Middle frontal gyrus (tissue), 1 donor: ENCODE measurements at regions not wholly inside any gene's neighbourhood (a gene's known extent, or its start where the extent isn't known, plus 50 kb on each side); places are given as distances from the start of the nearest gene placed in this dataset.
"Not testable (repeated sequence)": the region's sequence is repeated elsewhere in the genome, so short reads cannot be mapped to it uniquely, and the experiment has no call there.

Experiments
- DNase-seq: peaks from one replicate; pipeline ENCODE4 v3.0.0-alpha.2; 2015; ENCODE audit warnings: low spot score; ENCODE audit errors: extremely low spot score

GRCh38 chr12:93978553-93978952 is 169.8 kb upstream of the PLXNC1 start:
- no peak for DNase-seq

GRCh38 chr12:93979189-93979588 is 169.2 kb upstream of the PLXNC1 start:
- no peak for DNase-seq

- peak; percentile 41 for DNase-seq
Measured at GRCh38 chr12:93980711-93981110, 167.7 kb upstream of the PLXNC1 start.

GRCh38 chr12:93981411-93981810 is 167.0 kb upstream of the PLXNC1 start:
- DNase-seq: no peak

- peak; percentile 36 for DNase-seq
Measured at GRCh38 chr12:93982771-93983315, 165.5 kb upstream of the PLXNC1 start.

GRCh38 chr12:93984005-93984404 is 164.4 kb upstream of the PLXNC1 start:
- DNase-seq: no peak

- no peak for DNase-seq
Measured at GRCh38 chr12:93989949-93990348, 158.4 kb upstream of the PLXNC1 start.

- DNase-seq: peak; percentile 53
Measured at GRCh38 chr12:93990832-93991803, 157.3 kb upstream of the PLXNC1 start.

GRCh38 chr12:93991829-93992461 is 156.4 kb upstream of the PLXNC1 start:
- DNase-seq: peak; percentile 66

- DNase-seq: no peak
Measured at GRCh38 chr12:93994721-93995120, 153.7 kb upstream of the PLXNC1 start.

GRCh38 chr12:93996321-93996720 is 152.1 kb upstream of the PLXNC1 start:
- no peak for DNase-seq

GRCh38 chr12:94001691-94002090 is 146.7 kb upstream of the PLXNC1 start:
- no peak for DNase-seq

- DNase-seq: not testable (repeated sequence)
Measured at GRCh38 chr12:94002925-94003324, 145.5 kb upstream of the PLXNC1 start.

GRCh38 chr12:94007833-94008232 is 140.5 kb upstream of the PLXNC1 start:
- DNase-seq: not testable (repeated sequence)

GRCh38 chr12:94010307-94010706 is 138.1 kb upstream of the PLXNC1 start:
- DNase-seq: no peak

- DNase-seq: no peak
Measured at GRCh38 chr12:94012071-94012470, 136.3 kb upstream of the PLXNC1 start.

- no peak for DNase-seq
Measured at GRCh38 chr12:94012590-94012989, 135.8 kb upstream of the PLXNC1 start.

GRCh38 chr12:94017247-94017646 is 131.1 kb upstream of the PLXNC1 start:
- DNase-seq: not testable (repeated sequence)

GRCh38 chr12:94020335-94020734 is 128.0 kb upstream of the PLXNC1 start:
- DNase-seq: no peak

- DNase-seq: no peak
Measured at GRCh38 chr12:94023879-94024278, 124.5 kb upstream of the PLXNC1 start.

GRCh38 chr12:94025068-94025467 is 123.3 kb upstream of the PLXNC1 start:
- DNase-seq: no peak

- no peak for DNase-seq
Measured at GRCh38 chr12:94025756-94026155, 122.6 kb upstream of the PLXNC1 start.
